HG03457 (cell line): ENCODE measurements at regions not wholly inside any gene's neighbourhood (a gene's known extent, or its start where the extent isn't known, plus 50 kb on each side); places are given as distances from the start of the nearest gene placed in this dataset.

Experiments used
- ATAC-seq: cut with Tn5 transposase; IDR thresholded peaks from one replicate; pipeline ENCODE4 v1.9.1; 2021; ENCODE audit warnings: moderate number of reproducible peaks; ENCODE audit not compliant: unreplicated experiment

DNA sequence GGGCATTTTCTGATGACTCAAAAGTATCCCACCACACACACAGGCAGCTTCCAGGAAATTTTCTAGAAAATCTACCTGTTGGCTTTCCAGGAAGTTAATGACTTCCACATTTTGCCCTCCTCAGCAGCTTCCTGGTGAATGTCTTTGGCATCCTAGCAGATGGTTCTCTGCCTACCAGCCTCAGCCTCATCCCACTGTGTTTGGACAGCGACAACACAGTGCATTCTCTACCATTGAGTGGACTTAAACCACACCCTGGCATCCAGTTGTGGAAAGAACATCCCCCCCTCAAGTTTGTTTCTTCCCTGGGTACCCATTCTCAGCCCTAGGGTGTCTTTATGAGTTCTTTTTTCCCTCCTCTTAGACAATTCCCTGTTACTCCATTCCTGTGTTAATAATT lies 50.8 kb upstream of the GADL1 start:
- no peak for ATAC-seq

DNA sequence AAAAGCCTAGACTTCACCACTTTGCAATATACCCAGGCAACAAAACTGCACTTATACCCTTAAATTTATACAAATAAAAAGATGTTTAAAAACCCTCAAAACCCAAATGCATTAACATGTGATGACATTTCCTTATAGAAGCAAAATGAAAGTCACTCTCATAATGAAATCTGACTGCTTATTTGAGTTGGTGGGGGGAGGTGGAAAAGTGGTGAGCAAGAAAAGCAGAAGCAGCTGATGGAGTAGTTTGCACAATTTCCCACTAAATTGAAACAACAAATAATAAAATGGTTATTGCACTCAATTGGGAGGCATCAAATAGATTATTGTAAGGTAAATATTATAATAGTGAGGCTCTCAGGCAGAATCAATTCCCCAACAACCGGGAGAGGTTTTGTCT lies 54.0 kb upstream of the GADL1 start:
- no peak for ATAC-seq

DNA sequence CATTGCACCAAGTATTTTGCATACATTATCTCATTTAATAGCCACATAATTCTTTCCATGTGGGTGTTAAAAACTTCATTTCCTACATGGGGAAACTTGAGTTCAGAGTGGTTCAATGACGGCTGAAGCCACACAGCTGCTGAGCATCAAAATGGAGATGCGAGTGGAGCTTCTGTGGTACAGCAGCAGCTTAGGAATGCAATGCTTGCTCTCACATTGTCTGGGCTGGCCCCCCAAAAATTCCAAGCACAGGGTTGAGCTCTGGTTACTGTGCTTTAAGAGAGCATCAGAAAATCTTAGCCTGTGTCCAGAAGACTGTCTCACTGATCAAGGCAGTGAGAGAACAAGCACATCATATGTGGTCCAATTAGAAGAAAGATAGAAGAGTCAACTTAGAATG lies 57.4 kb upstream of the GADL1 start:
- ATAC-seq, result no peak

DNA sequence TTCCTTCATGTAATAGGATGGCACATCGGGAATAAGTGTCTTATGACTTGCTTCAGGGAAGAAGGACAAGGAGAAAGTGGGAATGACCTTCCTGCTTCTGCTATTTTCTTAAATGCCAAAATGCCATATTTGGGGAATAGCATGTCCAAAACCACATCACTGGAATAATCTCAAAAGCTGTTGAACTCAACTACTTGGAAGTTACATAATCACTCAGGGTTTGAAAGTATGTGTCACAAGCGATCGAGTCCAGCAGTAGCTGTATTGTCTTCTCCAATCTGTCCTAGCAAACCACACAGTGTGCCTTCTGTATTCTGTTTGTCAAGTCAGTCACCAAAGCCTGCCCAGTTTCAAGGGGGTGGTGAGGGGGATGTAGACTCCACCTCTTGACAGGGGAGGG lies 58.3 kb upstream of the GADL1 start:
- no peak for ATAC-seq

DNA sequence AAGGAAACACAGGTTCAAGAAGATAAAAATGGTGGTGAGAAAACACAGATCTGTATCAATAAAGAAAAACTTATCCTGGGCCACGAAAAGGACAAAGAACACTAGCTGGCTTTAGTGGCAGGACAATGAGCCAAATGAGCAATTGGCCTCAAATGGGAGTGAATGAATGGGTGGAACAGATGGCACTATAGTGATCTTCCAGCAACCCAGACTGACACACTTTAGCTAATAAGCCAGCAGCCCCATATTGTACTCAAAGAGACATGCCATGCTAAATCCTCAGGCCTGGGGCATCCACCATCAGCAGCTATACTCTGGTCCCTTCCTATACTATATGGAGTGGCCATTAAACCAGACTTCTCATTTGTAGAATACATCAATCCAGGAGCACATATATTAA lies 60.0 kb upstream of the GADL1 start:
- ATAC-seq, result no peak

DNA sequence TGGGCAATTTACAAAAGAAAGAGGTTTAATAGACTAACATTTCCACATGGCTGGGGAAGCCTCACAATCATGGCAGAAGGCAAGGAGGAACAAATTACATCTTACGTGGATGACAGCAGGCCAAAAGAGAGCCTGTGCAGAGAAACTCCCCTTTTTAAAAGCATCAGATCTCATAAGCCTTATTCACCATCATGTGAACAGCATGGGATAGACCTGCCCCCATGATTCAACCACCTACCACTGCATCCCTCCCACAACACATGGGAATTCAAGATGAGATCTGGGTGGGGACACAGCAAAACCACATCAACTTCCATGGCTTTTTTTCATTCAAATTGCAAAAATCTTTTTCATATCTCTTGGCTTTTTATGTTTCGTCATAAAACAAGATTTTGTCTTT lies 67.6 kb upstream of the GADL1 start:
- ATAC-seq, result no peak

DNA sequence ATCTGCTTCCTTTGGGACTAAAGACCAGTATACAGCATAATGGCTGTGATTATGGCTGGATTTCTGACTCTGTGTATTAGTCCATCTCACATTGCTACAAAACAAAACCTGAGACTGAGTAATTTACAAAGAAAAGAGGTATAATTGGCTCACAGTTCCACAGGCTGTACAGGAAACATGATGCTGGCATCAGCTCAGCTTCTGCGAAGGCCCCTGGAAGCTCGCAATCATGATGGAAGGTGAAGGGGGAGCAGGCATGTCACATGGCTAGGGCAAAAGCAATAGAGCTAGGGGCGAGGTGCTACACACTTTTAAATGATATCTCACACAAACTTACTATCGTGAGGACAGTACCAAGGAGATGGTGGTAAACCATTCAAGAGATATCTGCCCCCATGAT lies 68.0 kb upstream of the GADL1 start:
- ATAC-seq, result no peak

DNA sequence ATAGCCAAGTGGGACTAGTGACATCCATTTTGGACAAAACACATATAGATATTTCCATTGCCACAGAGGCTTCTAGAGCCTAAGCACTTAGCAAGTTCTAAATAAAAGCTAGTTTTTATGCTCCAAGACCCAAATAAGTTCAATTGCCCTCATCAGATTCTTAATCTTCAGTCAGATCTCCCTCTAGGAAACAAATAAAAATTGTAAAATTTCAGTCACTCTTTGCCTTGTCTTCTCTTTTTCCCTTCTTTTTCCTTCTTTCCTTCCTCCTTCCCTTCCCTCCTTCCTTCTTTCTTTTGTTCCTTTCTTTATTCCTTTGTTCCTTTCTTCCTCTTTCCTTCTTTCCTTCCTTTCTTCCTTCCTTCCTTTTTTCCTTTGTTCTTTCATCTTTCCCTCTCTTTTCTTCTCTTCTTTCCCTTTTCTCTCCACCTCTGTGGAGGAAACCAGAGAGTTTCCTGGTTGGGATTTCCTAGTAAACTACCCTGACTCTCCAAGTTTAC lies 68.8 kb upstream of the GADL1 start:
- ATAC-seq, result no peak

DNA sequence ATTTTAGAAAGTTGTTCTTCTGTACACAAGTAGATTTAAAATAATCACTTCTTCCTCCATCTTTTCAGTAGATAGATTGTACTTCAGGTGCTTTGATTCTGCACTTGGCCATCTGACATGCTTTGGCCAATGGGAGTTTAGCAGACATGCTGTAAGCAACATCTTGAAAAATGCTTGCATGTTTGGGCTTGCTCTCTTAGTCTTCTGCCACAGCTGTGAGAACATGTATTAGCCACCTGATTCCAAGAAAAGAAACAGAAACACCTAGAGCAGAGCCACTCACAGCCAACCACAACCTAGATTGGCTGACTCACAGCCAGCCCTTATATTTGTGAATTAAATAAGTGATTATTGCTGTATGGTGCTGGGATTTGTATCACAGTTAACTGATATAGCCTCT lies 70.2 kb upstream of the GADL1 start:
- peak; percentile 95 for ATAC-seq

DNA sequence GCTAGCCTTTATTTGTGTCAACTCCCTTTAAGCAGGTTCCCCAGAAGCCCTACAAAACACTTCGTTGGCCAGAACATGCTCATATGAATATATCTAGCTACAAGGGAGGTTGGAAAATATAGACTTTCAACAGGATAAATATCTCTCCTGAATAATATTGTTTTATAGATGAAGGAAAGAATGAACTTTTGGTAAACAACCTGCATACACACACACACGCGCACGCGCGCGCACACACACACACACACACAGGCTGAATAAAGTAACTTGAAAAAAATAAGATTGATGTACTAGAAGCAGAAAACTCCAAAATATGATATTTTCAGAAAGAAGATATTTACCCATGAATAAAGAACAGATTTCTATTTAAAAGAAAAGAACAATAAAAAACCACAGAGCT lies 72.4 kb upstream of the GADL1 start:
- no peak for ATAC-seq

DNA sequence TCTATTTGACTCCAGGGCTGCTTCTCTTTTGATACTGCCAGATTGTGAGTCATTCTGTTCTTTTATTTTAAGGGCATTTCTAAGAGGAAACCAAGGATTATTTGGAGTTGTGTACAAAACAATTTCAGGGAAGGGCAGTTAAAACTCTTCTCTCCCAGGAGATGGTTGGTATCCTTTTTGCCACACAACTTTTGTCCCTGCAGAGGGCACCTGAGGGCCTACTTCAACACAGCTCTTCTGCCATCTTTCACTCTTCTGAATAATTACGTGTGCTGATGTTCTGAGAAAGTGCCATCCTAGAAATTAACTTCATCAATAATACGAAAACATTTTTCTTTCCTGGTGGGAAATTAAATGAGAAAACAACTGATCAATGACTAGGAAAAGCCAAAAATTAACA lies 75.7 kb upstream of the GADL1 start:
- ATAC-seq, result no peak

DNA sequence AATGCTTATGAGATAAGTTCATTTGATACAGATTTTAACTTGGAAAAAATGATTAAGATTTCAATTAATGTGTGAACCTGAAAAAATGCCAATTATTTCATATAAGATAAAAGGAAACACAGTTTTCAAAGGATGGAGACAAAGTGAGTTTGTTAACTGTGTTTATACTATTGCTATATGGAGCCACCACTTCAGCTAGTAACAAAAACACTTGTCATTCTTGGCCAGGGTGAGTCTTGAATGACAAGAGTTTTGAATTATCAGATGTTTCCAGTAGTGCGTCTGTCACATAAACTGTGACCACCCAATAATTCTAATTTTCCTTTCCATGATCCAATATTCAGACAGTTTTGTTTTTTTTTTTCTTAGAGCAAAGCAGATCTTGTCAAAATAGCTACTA lies 78.0 kb upstream of the GADL1 start:
- no peak for ATAC-seq

DNA sequence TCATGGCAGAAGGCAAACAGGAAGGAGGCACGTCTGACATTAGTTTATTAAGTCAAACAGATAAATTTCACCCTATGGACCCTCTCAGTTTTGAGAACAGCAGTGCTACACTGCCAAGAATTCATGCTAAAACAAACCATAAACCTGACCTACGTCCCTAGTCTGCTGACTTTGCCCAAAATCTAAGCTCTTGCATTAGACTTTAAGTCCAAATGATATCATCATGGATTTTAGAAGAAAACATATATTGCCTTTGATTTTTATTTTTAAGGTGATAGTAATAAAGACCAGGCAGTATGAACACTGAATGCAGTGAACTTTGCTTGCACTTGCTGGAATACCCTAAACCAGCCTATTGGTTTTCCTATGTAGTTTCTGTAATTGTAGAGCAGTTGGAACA lies 79.6 kb upstream of the GADL1 start:
- no peak for ATAC-seq

DNA sequence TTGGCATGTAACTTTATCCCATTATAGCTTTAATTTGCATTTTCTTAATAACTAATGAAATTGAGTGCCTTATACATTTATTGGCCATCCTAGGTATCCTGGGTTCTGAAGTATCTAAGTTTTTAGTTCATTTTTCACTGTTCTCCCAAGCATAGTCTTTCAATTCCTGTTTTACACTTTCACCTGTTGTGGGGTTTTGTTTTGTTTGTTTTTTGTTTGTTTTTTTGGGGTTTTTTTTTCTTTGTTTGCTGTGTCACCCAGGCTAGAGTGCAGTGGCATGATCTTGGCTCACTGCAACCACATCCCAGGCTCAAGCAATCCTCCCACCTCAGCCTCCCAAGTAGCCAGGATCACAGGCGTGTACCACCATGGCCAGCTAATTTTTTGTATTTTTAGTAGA lies 83.1 kb upstream of the GADL1 start:
- ATAC-seq, result no peak

DNA sequence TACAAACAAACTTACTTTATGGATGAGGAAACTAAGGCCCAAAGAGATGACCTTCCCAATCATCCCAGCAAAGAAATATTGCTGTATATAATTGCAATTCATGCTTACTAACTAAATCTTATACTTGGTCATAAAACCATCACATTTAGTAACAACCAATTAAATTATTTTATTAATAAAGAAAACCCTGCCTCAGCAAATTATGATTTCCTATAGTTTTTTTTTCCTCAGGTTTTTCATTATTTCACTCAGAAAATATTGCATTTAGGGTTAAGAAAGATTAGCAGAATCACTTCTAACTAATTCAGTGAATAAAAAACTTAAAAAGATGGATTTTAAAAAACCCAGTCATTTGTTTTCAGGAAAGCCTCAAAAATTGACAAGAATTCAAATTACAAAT lies 86.5 kb upstream of the GADL1 start:
- ATAC-seq, result no peak

DNA sequence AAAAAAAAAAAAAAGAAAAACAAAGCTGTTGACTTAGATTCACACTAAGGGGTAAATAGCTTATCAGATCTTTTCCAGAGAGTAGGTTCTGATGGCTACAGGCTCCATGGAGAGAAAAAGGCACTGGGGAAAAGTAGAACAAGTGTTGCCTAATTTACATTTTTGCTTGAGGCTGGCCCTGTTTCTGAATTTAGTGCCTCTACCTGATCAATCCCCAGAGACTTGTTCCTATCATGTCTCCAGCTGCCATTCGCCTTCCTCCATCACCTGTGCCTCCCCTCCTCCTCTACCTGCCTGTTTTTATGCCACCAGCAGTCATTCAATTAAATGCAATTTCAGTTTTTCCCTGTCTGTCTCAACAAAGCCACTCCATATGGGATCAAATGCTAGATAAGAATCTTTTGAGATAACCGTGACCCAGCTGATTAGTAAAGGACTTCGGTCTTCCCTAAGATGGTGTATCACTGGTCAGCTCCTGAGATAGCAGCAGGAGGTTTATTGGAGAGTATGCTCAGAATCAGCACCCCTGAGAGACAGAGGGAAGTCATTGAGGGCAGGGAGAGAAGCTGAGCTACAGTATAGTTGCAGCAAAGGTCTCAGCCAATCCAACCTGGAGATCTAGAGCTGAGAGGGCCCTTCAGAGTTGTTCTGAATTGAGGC lies 88.1 kb upstream of the GADL1 start:
- no peak for ATAC-seq

DNA sequence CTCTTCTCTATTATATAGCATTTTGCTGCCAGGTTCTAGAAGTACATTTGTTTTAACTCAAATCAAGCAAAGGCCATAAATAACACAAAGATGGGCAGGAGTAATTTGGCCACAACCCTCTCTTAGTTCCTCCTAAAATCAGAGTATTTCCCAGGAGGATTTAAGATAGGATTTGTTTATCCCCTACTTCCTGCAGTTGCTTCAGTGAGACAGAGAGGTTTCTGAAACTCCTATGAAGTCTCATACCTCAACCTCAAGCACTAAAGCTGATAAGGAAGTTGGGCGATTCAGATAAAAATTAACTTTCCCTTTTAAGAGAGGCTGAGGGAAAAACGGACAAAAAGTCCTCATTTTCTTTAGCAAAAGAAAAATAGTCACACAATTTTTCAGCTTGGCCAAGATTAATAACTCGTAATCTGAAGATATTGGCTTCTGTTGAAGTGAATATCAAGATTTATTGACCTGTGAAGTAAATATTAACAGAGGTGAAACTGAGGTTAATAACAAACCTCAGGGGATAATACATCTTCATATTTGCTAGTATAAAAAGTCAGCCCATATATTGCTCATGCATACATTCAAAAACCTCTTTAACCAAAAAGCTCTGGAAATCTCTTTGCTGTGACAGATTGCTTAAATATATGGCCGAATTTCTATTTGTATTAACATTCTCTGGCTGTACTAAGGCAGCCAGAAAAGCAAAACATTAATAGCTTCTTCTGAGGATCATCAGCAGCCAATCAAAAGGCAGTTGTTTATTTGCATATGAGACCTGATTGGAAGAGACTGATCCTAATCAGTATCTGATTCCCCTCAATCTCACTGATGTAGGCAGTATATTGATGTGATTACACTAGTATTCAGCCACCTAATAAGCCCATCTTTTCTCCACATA lies 90.6 kb upstream of the GADL1 start:
- ATAC-seq, result peak; percentile 64

DNA sequence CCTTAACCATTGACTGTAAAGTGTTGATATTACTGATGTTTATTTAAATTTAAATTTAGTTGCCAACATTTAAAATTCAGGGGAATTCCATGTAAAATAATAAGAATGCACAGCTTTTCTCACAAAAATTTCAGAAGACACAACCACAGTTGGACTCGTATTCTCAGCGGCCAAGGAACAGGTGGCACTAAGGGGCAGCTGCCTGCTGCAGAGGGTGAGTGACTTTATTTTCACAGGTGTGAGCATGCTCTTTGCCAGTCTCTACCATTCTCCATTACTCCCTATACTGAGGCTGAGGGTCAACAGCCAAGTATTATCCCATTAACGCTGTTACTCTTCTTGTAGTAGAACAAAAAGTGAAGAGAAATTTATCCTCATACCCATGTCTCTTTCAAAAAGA lies 92.1 kb upstream of the GADL1 start:
- no peak for ATAC-seq

DNA sequence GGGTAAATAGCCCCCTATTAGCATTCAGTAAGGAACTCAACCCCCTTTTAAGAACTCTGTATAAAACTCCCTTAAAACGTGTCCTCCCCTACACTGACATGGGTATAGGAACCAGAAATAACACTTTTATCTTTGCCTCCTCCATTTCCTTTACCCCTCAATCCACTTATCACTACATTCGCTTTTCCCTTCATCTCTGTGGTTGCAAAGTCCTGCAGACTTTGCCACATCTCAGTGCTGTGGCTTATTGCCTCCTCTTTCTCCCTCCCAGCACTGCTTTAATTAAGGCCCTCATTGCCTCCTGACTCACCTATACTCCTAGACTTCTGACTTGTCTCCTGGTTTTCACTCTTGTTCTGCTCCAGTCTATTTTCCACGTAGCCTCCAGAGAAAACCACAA lies 94.3 kb upstream of the GADL1 start:
- ATAC-seq, result no peak

DNA sequence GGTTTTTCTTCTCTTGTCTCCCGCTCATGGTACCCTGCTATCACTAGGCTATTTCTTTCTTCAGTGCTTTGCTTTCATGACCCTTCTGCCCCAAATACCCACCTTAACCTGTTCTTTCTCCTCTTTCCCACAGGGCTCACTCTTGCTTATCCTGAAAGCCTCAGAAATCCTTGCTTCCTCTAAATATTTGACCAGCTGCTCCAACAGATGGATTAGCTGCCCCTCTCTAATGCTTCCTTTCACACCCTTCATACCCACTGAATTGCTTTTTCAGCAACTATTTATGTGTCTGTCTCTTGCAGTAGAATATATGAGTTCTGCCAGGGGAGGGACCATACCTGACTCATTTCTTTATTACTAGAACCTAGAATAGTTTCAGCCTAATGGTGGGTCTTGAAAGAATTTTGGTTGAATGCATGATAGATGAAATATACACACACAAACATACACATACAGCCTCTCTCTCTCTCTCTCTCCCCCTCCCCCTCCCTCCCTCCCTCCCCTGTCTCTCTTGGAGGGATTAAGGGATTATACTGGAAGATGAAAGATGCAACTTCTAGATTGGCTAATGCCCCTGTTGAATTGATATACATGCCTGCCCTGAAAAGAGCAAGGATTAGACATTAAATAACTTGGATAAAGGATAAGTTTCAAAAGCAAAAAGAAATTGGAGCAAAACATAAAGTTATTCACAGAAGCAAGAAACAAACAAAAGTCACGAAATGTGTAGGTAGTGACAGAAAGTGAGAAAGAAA lies 95.0 kb upstream of the GADL1 start:
- no peak for ATAC-seq

DNA sequence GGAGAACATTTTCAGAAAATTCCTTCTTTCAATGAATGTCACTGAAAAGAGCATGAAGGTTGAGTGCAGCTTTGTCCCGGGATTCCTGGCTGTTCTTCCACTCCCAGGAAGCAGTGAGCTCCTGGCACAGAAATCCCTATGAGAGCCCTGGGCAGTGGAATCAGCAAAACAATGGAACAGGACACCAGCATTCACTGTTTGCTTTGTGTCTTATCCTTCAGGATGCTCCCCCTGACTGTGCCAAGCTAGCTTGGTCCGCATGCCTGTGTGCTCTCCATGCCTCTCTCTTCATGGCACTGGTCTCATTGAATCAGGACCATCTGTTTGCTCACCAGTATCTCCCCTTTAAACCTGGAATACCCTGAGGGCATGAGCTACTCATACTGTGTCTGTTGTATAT lies 102.0 kb upstream of the GADL1 start:
- ATAC-seq, result no peak

DNA sequence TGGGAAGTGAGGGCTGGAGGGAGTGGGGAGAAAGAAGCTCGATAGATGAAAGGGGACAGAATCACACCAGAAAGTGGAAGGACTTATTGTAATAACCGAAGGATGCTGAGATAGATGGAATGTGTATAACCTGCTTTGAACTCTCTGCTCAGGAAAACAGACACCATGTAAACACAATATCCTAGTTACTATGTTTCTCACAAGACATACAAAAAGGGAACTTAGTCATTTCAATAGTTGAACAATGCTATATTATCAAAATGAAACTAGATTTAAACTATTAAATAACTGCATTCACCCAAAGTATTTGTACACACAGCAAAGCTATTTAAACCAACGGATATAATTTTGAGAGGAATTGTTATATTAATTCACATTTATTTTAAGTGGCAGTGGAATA lies 108.3 kb upstream of the GADL1 start:
- no peak for ATAC-seq
